GM23338 (cell line): ENCODE measurements at regions not wholly inside any gene's neighbourhood (a gene's known extent, or its start where the extent isn't known, plus 50 kb on each side); places are given as distances from the start of the nearest gene placed in this dataset.
"Not testable (repeated sequence)": the region's sequence is repeated elsewhere in the genome, so short reads cannot be mapped to it uniquely, and the experiment has no call there.

ENCODE experiments used
- ATAC-seq: fragments of 200-7000 bp; cut with Tn5 transposase; 3 replicates; pipeline ENCODE4 v1.9.1; 2020
- DNase-seq: peaks from one replicate; pipeline ENCODE4 v3.0.0-alpha.2; 2015; ENCODE audit warnings: low spot score
- H2AFZ ChIP-seq: fragments of 200-600 bp; sonication (generic); 2 replicates; pipeline ENCODE4 v1.8.0; 2016; ENCODE audit warnings: antibody characterized with exemption, mild to moderate bottlenecking, moderate library complexity
- H3F3A ChIP-seq: fragments of 200-600 bp; sonication (generic); replicated peaks from 2 replicates; pipeline ENCODE4 v1.8.0; 2017; ENCODE audit warnings: antibody characterized with exemption, mixed run types, low read depth
- H3K27ac ChIP-seq: fragments of 200-600 bp; sonication (generic); 2 replicates; pipeline ENCODE4 v1.6.1; 2016; ENCODE audit warnings: low read depth
- H3K27me3 ChIP-seq: fragments of 200-600 bp; sonication (generic); 2 replicates; pipeline ENCODE4 v1.8.0; 2016; ENCODE audit warnings: mild to moderate bottlenecking, mixed run types, moderate library complexity; ENCODE audit not compliant: insufficient read depth
- H3K36me3 ChIP-seq: fragments of 200-600 bp; sonication (generic); 2 replicates; pipeline ENCODE4 v1.8.0; 2016; ENCODE audit warnings: mild to moderate bottlenecking; ENCODE audit not compliant: insufficient read depth
- H3K4me1 ChIP-seq: fragments of 200-600 bp; sonication (generic); 2 replicates; pipeline ENCODE4 v1.8.0; 2016; ENCODE audit warnings: mild to moderate bottlenecking, moderate library complexity; ENCODE audit not compliant: insufficient read depth
- H3K4me2 ChIP-seq: fragments of 200-600 bp; sonication (generic); 2 replicates; pipeline ENCODE4 v1.7.1; 2017; ENCODE audit warnings: mixed run types
- H3K4me3 ChIP-seq: fragments of 200-600 bp; sonication (generic); 2 replicates; pipeline ENCODE4 v1.6.1; 2016; ENCODE audit warnings: mixed run types
- H3K79me2 ChIP-seq: fragments of 200-600 bp; sonication (generic); replicated peaks from 2 replicates; pipeline ENCODE4 v1.8.0; 2017; ENCODE audit warnings: mild to moderate bottlenecking; ENCODE audit not compliant: insufficient read depth
- H3K9me2 ChIP-seq: fragments of 200-600 bp; sonication (generic); 2 replicates; pipeline ENCODE4 v1.8.0; 2017; ENCODE audit not compliant: insufficient read depth
- H4K20me1 ChIP-seq: fragments of 200-600 bp; sonication (generic); replicated peaks from 2 replicates; pipeline ENCODE4 v1.8.0; 2017; ENCODE audit warnings: mild to moderate bottlenecking; ENCODE audit not compliant: insufficient read depth
- H3K27ac Mint-ChIP-seq: 2 replicates; pipeline ENCODE4 v1.8.0; 2020; ENCODE audit warnings: inconsistent platforms, mild to moderate bottlenecking, moderate library complexity, mixed read lengths
- H3K27me3 Mint-ChIP-seq: 3 replicates; pipeline ENCODE4 v1.8.0; 2022; ENCODE audit warnings: low read depth, mild to moderate bottlenecking, moderate library complexity, mixed read lengths, inconsistent platforms; ENCODE audit not compliant: insufficient read depth, poor library complexity
- H3K36me3 Mint-ChIP-seq: 3 replicates; pipeline ENCODE4 v1.8.0; 2021; ENCODE audit warnings: low read depth, mild to moderate bottlenecking, inconsistent platforms, moderate library complexity, mixed read lengths
- H3K4me1 Mint-ChIP-seq: 3 replicates; pipeline ENCODE4 v1.8.0; 2020; ENCODE audit warnings: mild to moderate bottlenecking, inconsistent platforms, mixed read lengths
- H3K4me3 Mint-ChIP-seq: 3 replicates; pipeline ENCODE4 v1.8.0; 2021; ENCODE audit warnings: moderate library complexity, mild to moderate bottlenecking, inconsistent platforms, mixed read lengths
- H3K9me3 Mint-ChIP-seq: 3 replicates; pipeline ENCODE4 v1.8.0; 2020; ENCODE audit warnings: moderate library complexity, mild to moderate bottlenecking, inconsistent platforms, mixed read lengths
- CREB1 ChIP-seq: fragments of 250-450 bp; sonication (Bioruptor Pico); IDR thresholded peaks from 2 replicates; pipeline ENCODE4 v1.5.0; 2020; ENCODE audit warnings: low read depth, mild to moderate bottlenecking, moderate library complexity
- JUNB ChIP-seq: IDR thresholded peaks from one replicate; pipeline ENCODE4 v1.6.1; 2016; ENCODE audit warnings: antibody characterized with exemption; ENCODE audit not compliant: unreplicated experiment
- NANOG ChIP-seq: IDR thresholded peaks from 2 replicates; pipeline ENCODE4 v1.6.1; 2016; ENCODE audit warnings: antibody characterized with exemption, borderline replicate concordance
- REST ChIP-seq: IDR thresholded peaks from one replicate; pipeline ENCODE4 v1.6.1; 2018; ENCODE audit warnings: antibody characterized with exemption; ENCODE audit not compliant: unreplicated experiment
- ZNF462 ChIP-seq: fragments of 250-450 bp; sonication (Bioruptor Pico); IDR thresholded peaks from 2 replicates; pipeline ENCODE4 v1.5.0; 2020; ENCODE audit warnings: mild to moderate bottlenecking, moderate library complexity

GRCh38 chr16:29232160-29232705 lies 174.3 kb downstream of the NPIPB11 start:
- H3K4me3 ChIP-seq, H2AFZ ChIP-seq, H3K27ac ChIP-seq, H3K9me2 ChIP-seq, H3K27ac Mint-ChIP-seq, H3K4me1 Mint-ChIP-seq, H3K27me3 ChIP-seq, H3K4me3 Mint-ChIP-seq, H3K36me3 Mint-ChIP-seq, H3K79me2 ChIP-seq, DNase-seq, H3K4me1 ChIP-seq, H3F3A ChIP-seq, H4K20me1 ChIP-seq, ATAC-seq, H3K4me2 ChIP-seq, H3K9me3 Mint-ChIP-seq, H3K36me3 ChIP-seq: not testable (repeated sequence)
- H3K27me3 Mint-ChIP-seq, result peaks cover 12% of the 10 kb centered on the region

GRCh38 chr16:29231244-29231643 lies 175.3 kb downstream of the NPIPB11 start:
- Mint-ChIP-seq H3K27ac (no peak overlapping the region), H3K36me3 (peaks cover 3% of the 10 kb centered on the region; the same call in 1 of the 3 replicates), H3K27me3 (peaks cover 12% of the 10 kb centered on the region), H3K4me3 (no peak overlapping the region), H3K9me3 (peaks cover 8% of the 10 kb centered on the region; the same call in 2 of the 3 replicates), H3K4me1 (peaks cover 4% of the 10 kb centered on the region; the same call in 2 of the 3 replicates)
- ATAC-seq, result no peak
- no peak for DNase-seq
- no peaks in the 10 kb centered on the region for H3K36me3 ChIP-seq
- no peak overlapping the region for H3K27ac ChIP-seq
- no peaks in the 10 kb centered on the region for H3F3A ChIP-seq
- H3K4me2 ChIP-seq, result no peak overlapping the region
- H4K20me1 ChIP-seq, result no peaks in the 10 kb centered on the region
- no peaks in the 10 kb centered on the region for H3K79me2 ChIP-seq
- no peaks in the 10 kb centered on the region for H3K27me3 ChIP-seq
- no peaks in the 10 kb centered on the region for H3K4me1 ChIP-seq
- no peak overlapping the region for H2AFZ ChIP-seq
- no peaks in the 10 kb centered on the region for H3K9me2 ChIP-seq
- H3K4me3 ChIP-seq, result no peak overlapping the region
- TF ChIP-seq REST, result no peak
- TF ChIP-seq NANOG, result no peak
- no peak for TF ChIP-seq ZNF462
- no peak for TF ChIP-seq JUNB
- TF ChIP-seq CREB1 (CRISPR knock-in tag), result no peak
